Heart left ventricle (tissue), 13 donors: ENCODE measurements at regions not wholly inside any gene's neighbourhood (a gene's known extent, or its start where the extent isn't known, plus 50 kb on each side); places are given as distances from the start of the nearest gene placed in this dataset.

Experiments
- POLR2A ChIP-seq, 2 donors: fragments of 450-650 bp; IDR thresholded peaks; one replicate each; pipeline ENCODE4 v1.6.1; 2017; ENCODE audit warnings: antibody characterized with exemption in 2 of 2, mild to moderate bottlenecking in 2 of 2, moderate library complexity in 2 of 2
- TF ChIP-seq, protein P1 (sequence below), 12 donors: fragments of 200-600 bp; sonication (generic) in 4 of 12; IDR thresholded peaks; one replicate each; pipeline versions ENCODE4 v1.5.0 to v1.8.0; 2018 to 2022; ENCODE audit warnings: antibody characterized with exemption in 12 of 12, mild to moderate bottlenecking in 5 of 12
- donor health status: ischemic (EF 13 %, LVEDD 7.1; RV severe dilation, severe dysfunction).
- donor health status: DM: no; HTN: yes; CAD: no.
- donor health status: DM: no; HTN: no; CAD: no.
- donor health status: ischemic (EF 25% LVEDD 6.9; RV normal size, moderate dysfunction).
- donor health status: ischemic (EF 25% LVEDD 5.7; RV mildly dilated, moderate dysfunction).
- donor health status: ischemic (EF 35%, LVEDD 5.7; RV mildly dilated, moderate dysfunction).
- donor health status: nonischemic (EF 11% LVEDD 7.7; RV severe dilation, severe dysfunction).
- donor health status: DM: yes; HTN: yes; CAD: no.
- donor health status: PGD.
- donor health status: ischemic (EF 29% LVEDD 5.4; RV normal size, mild dysfunction).
- donor health status: nonischemic (EF 23%, LVEDD 6.1; RV moderate dilation, normal function).

DNA sequence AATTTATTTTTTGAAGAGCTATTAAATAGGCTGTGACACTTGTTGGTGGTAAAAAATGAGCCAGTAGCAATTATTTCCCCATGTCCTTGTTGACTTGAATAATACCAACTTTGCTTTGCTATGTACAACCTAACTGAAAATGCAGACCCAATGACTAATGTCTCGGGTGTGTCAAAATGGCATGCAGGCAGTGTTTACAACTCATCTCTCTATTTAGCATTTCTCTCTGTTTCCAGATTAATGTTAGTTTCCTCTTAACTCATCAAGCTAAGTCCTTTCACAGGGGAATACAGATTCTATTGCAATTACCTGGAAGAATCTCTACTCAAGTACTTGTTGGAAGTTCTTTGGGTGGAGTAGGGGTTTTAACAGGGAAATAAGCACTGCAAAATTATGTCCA is 504.4 kb downstream of the BCKDHB start:
- TF ChIP-seq, protein P1, sequence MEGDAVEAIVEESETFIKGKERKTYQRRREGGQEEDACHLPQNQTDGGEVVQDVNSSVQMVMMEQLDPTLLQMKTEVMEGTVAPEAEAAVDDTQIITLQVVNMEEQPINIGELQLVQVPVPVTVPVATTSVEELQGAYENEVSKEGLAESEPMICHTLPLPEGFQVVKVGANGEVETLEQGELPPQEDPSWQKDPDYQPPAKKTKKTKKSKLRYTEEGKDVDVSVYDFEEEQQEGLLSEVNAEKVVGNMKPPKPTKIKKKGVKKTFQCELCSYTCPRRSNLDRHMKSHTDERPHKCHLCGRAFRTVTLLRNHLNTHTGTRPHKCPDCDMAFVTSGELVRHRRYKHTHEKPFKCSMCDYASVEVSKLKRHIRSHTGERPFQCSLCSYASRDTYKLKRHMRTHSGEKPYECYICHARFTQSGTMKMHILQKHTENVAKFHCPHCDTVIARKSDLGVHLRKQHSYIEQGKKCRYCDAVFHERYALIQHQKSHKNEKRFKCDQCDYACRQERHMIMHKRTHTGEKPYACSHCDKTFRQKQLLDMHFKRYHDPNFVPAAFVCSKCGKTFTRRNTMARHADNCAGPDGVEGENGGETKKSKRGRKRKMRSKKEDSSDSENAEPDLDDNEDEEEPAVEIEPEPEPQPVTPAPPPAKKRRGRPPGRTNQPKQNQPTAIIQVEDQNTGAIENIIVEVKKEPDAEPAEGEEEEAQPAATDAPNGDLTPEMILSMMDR (IDR thresholded peaks at IDR 0.05): no peak
- TF ChIP-seq POLR2A (IDR thresholded peaks at IDR 0.05): no peak
